HCT116 (cell line): ENCODE measurements at regions not wholly inside any gene's neighbourhood (a gene's known extent, or its start where the extent isn't known, plus 50 kb on each side); places are given as distances from the start of the nearest gene placed in this dataset.

Experiments used
- ATAC-seq: fragments of 200-7000 bp; cut with Tn5 transposase; 2 replicates; pipeline ENCODE4 v1.9.1; 2020; ENCODE audit warnings: mild to moderate bottlenecking, moderate library complexity
- BruUV-seq: library from RNA; stranded (reverse); fragments of 400-500 nt; replicated peaks from 2 replicates; lab custom pipeline; 2021; lab: Mats Ljungman, UMichigan
- CTCF ChIA-PET: fragments of 300-600 bp; sonication (Branson Sonifier 250); formaldehyde crosslinking; loops from one replicate; lab custom pipeline; 2021; ENCODE audit warnings: antibody characterized with exemption; lab: Charles Lee
- POLR2A ChIA-PET: fragments of 300-600, 350-600 bp; sonication (Branson Sonifier 250); formaldehyde crosslinking; loops from one replicate; lab custom pipeline; 2021; ENCODE audit warnings: antibody characterized with exemption; lab: Charles Lee
- RAD21 ChIA-PET, 2 experiments: fragments of 300-600 bp; sonication (Branson Sonifier 250); formaldehyde crosslinking; loops; one replicate each; lab custom pipeline; 2023; ENCODE audit warnings: low total read pairs in 2 of 2; ENCODE audit not compliant: uncharacterized antibody in 2 of 2, unreplicated experiment in 2 of 2, low non-redundant PET in 1 of 2; lab: Charles Lee
- DNase-seq: peaks from one replicate; pipeline ENCODE4 v3.0.0-alpha.2; 2010; ENCODE audit warnings: low read depth, low spot score
- H2AFZ ChIP-seq: fragments of 200-600 bp; shearing (Covaris generic), sonication (generic); 2 replicates; pipeline ENCODE4 v1.6.1; 2017; ENCODE audit warnings: low read depth, mixed run types, mixed read lengths, antibody characterized with exemption, low read length; ENCODE audit not compliant: poor library complexity, severe bottlenecking
- H3K27ac ChIP-seq: 2 replicates; pipeline ENCODE4 v1.5.1; 2012; ENCODE audit warnings: low read depth, low read length
- H3K27me3 ChIP-seq: fragments of 200-600 bp; sonication (generic); 2 replicates; pipeline ENCODE4 v1.6.1; 2016; ENCODE audit warnings: mixed run types, low read length, mixed read lengths; ENCODE audit not compliant: insufficient read depth
- H3K36me3 ChIP-seq, 2 experiments: fragments of 200-500 bp in 1 of 2; fragments of 200-600 bp in 1 of 2; sonication (Bioruptor generic) in 1 of 2; sonication (generic) in 1 of 2; 2 replicates each; pipeline versions ENCODE4 v1.5.1 to v1.6.1; 2014 to 2016; ENCODE audit warnings: low read length in 2 of 2, inconsistent platforms in 1 of 2, mixed read lengths in 1 of 2, mixed run types in 1 of 2; ENCODE audit not compliant: insufficient read depth in 2 of 2, control insufficient read depth in 1 of 2
- H3K4me1 ChIP-seq, 2 experiments: fragments of 200-600 bp in 1 of 2; sonication (generic) in 1 of 2; 2 replicates each; pipeline versions ENCODE4 v1.5.1 to v1.6.1; 2012 to 2017; ENCODE audit warnings: low read length in 2 of 2, inconsistent platforms in 1 of 2, mild to moderate bottlenecking in 1 of 2, mixed read lengths in 1 of 2, mixed run types in 1 of 2, moderate library complexity in 1 of 2; ENCODE audit not compliant: insufficient read depth in 2 of 2, control insufficient read depth in 1 of 2
- H3K4me2 ChIP-seq: fragments of 200-600 bp; sonication (generic); 2 replicates; pipeline ENCODE4 v1.6.1; 2017; ENCODE audit warnings: mixed run types, low read length, mixed read lengths
- H3K4me3 ChIP-seq, 2 experiments: fragments of 200-600 bp in 1 of 2; sonication (generic) in 1 of 2; replicated peaks in 1 of 2; 2 replicates each; pipeline ENCODE4 v1.5.1; 2011 to 2016; ENCODE audit warnings: low read length in 2 of 2, control low read depth in 1 of 2, low read depth in 1 of 2, mild to moderate bottlenecking in 1 of 2, mixed read lengths in 1 of 2, mixed run types in 1 of 2
- H3K79me2 ChIP-seq: fragments of 200-600 bp; sonication (generic); 2 replicates; pipeline ENCODE4 v1.6.1; 2017; ENCODE audit warnings: mild to moderate bottlenecking, mixed run types, low read length, moderate library complexity, mixed read lengths; ENCODE audit not compliant: insufficient read depth
- H3K9ac ChIP-seq: fragments of 200-600 bp; sonication (generic); 2 replicates; pipeline ENCODE4 v1.6.1; 2016; ENCODE audit warnings: low read length, mixed read lengths
- H3K9me2 ChIP-seq: fragments of 200-600 bp; sonication (generic), shearing (Covaris generic); 2 replicates; pipeline ENCODE4 v1.6.1; 2017; ENCODE audit warnings: mixed run types, mild to moderate bottlenecking, moderate library complexity; ENCODE audit not compliant: insufficient read depth
- H3K9me3 ChIP-seq, 2 experiments: fragments of 200-500 bp in 1 of 2; fragments of 200-600 bp in 1 of 2; sonication (Bioruptor generic) in 1 of 2; sonication (generic) in 1 of 2; 2 replicates each; pipeline ENCODE4 v1.6.1; 2014 to 2017; ENCODE audit warnings: low read length in 2 of 2, mixed read lengths in 2 of 2, inconsistent platforms in 1 of 2, low read depth in 1 of 2, mild to moderate bottlenecking in 1 of 2, mixed run types in 1 of 2, moderate library complexity in 1 of 2; ENCODE audit not compliant: control insufficient read depth in 1 of 2, insufficient read depth in 1 of 2
- H4K20me1 ChIP-seq: fragments of 200-600 bp; sonication (generic), shearing (Covaris generic); 2 replicates; pipeline ENCODE4 v1.6.1; 2017; ENCODE audit warnings: mixed run types, mild to moderate bottlenecking, moderate library complexity; ENCODE audit not compliant: insufficient read depth
- ATF3 ChIP-seq: IDR thresholded peaks from 2 replicates; pipeline ENCODE4 v1.6.1; 2012
- CBX3 ChIP-seq: IDR thresholded peaks from 2 replicates; pipeline ENCODE4 v1.6.1; 2012; ENCODE audit warnings: low read depth
- CEBPB ChIP-seq: IDR thresholded peaks from 2 replicates; pipeline ENCODE4 v1.6.1; 2012; ENCODE audit warnings: low read depth
- CTCF ChIP-seq, 3 experiments: fragments of 200-600 bp in 1 of 3; sonication (generic) in 1 of 3; IDR thresholded peaks in 2 of 3; conservative IDR thresholded peaks in 1 of 3; 2 replicates each; pipeline ENCODE4 v1.5.1; 2012 to 2017; ENCODE audit warnings: low read depth in 2 of 3, low read length in 2 of 3, antibody characterized with exemption in 1 of 3, borderline replicate concordance in 1 of 3, control low read depth in 1 of 3, mild to moderate bottlenecking in 1 of 3, mixed read lengths in 1 of 3, mixed run types in 1 of 3, moderate library complexity in 1 of 3; ENCODE audit not compliant: insufficient read depth in 1 of 3
- ELF1 ChIP-seq: IDR thresholded peaks from 2 replicates; pipeline ENCODE4 v1.6.1; 2012; ENCODE audit warnings: low read depth, borderline replicate concordance
- EZH2phosphoT487 ChIP-seq: fragments of 200-600 bp; IDR thresholded peaks from 2 replicates; pipeline ENCODE4 v1.6.1; 2018; ENCODE audit warnings: antibody characterized with exemption, borderline replicate concordance
- FOSL1 ChIP-seq: IDR thresholded peaks from 2 replicates; pipeline ENCODE4 v1.6.1; 2012; ENCODE audit warnings: low read depth
- JUND ChIP-seq: IDR thresholded peaks from 2 replicates; pipeline ENCODE4 v1.6.1; 2012
- MAX ChIP-seq: IDR thresholded peaks from 2 replicates; pipeline ENCODE4 v1.6.1; 2012
- POLR2A ChIP-seq: IDR thresholded peaks from 2 replicates; pipeline ENCODE4 v1.7.0; 2011; ENCODE audit warnings: borderline replicate concordance; ENCODE audit not compliant: insufficient read depth, insufficient read length; ENCODE audit errors: extremely low read depth
- RAD21 ChIP-seq: IDR thresholded peaks from 2 replicates; pipeline ENCODE4 v1.6.1; 2012; ENCODE audit warnings: low read depth, mild to moderate bottlenecking
- REST ChIP-seq: IDR thresholded peaks from 2 replicates; pipeline ENCODE4 v1.6.1; 2012; ENCODE audit warnings: low read depth
- SP1 ChIP-seq: IDR thresholded peaks from 2 replicates; pipeline ENCODE4 v1.6.1; 2012; ENCODE audit warnings: low read depth
- TCF7L2 ChIP-seq: IDR thresholded peaks from 2 replicates; pipeline ENCODE4 v1.7.0; 2011; ENCODE audit warnings: borderline replicate concordance, inconsistent platforms; ENCODE audit not compliant: insufficient read depth, insufficient read length; ENCODE audit errors: extremely low read depth
- YY1 ChIP-seq: IDR thresholded peaks from 2 replicates; pipeline ENCODE4 v1.6.1; 2011; ENCODE audit warnings: low read length, low read depth, moderate library complexity, mild to moderate bottlenecking; ENCODE audit not compliant: insufficient replicate concordance; ENCODE audit errors: extremely low read depth
- ZBTB33 ChIP-seq: IDR thresholded peaks from 2 replicates; pipeline ENCODE4 v1.6.1; 2011; ENCODE audit warnings: mild to moderate bottlenecking, low read length, moderate library complexity; ENCODE audit not compliant: insufficient replicate concordance; ENCODE audit errors: extremely low read depth
- ZFX ChIP-seq: fragments of 450-650 bp; IDR thresholded peaks from 2 replicates; pipeline ENCODE4 v1.6.1; 2017
- ZNF274 ChIP-seq: fragments of 200-500 bp; sonication (Bioruptor generic); IDR thresholded peaks from 2 replicates; pipeline ENCODE4 v1.6.1; 2014; ENCODE audit warnings: mild to moderate bottlenecking, low read depth, low read length, inconsistent platforms
- intact Hi-C: fragments of 100-400 bp; cut with micrococcal nuclease; formaldehyde crosslinking; loops from 2 replicates; pipeline ENCODE4 v1.10.0; 2022

GRCh38 chrX:45385757-45386156, 185.1 kb upstream of the DIPK2B start:
- H4K20me1 ChIP-seq = no peaks in the 10 kb centered on the region
- ATAC-seq (no peak), DNase-seq (no peak)
- intact Hi-C loops = no loop called here
- H3K9ac ChIP-seq = no peak overlapping the region
- H3K9me2 ChIP-seq = no peaks in the 10 kb centered on the region
- CTCF ChIA-PET = no interaction called here
- no peak overlapping the region for H3K27ac ChIP-seq
- no peaks in the 10 kb centered on the region; a peak in 1 of 4 replicates for H3K9me3 ChIP-seq
- POLR2A ChIA-PET = no interaction called here
- H3K4me1 ChIP-seq = no peaks in the 10 kb centered on the region
- H3K4me2 ChIP-seq = no peak overlapping the region
- no peak overlapping the region for H3K4me3 ChIP-seq
- H3K36me3 ChIP-seq = no peaks in the 10 kb centered on the region
- no peak overlapping the region for H2AFZ ChIP-seq
- no peak for TF ChIP-seq ATF3
- no peak for TF ChIP-seq POLR2A
- no peak for TF ChIP-seq ELF1
- TF ChIP-seq RAD21 = no peak
- TF ChIP-seq TCF7L2 = no peak
- TF ChIP-seq CTCF (IDR thresholded peaks at IDR 0.05 in 2 of 3, conservative IDR thresholded peaks at IDR 0.05 in 1 of 3; ENCODE audit: borderline replicate concordance in 1 of 3, insufficient read depth in 1 of 3, low read depth in 2 of 3, low read length in 2 of 3) = no peak
- no peak for TF ChIP-seq MAX
- no peak for TF ChIP-seq YY1
- no peak for TF ChIP-seq ZFX
- TF ChIP-seq SP1 = no peak
- no peak for TF ChIP-seq REST
- TF ChIP-seq EZH2phosphoT487 = no peak
- no peak for TF ChIP-seq ZNF274
- no peak for TF ChIP-seq ZBTB33
- no peak for TF ChIP-seq CBX3
- no peak for TF ChIP-seq CEBPB
- TF ChIP-seq JUND = no peak
- TF ChIP-seq FOSL1 = no peak
- H3K79me2 ChIP-seq = no peaks in the 10 kb centered on the region
- no TSS peak for BruUV-seq
- no peaks in the 10 kb centered on the region for H3K27me3 ChIP-seq
- RAD21 ChIA-PET = no interaction called here
